HL-60 (cell line): ENCODE measurements at regions not wholly inside any gene's neighbourhood (a gene's known extent, or its start where the extent isn't known, plus 50 kb on each side); places are given as distances from the start of the nearest gene placed in this dataset.

ENCODE experiments used
- POLR2AphosphoS5 ChIP-seq: IDR thresholded peaks from 2 replicates; pipeline ENCODE4 v1.6.1; 2012; ENCODE audit warnings: low read depth
- TF ChIP-seq, protein P1 (sequence below): IDR thresholded peaks from 2 replicates; pipeline ENCODE4 v1.6.1; 2012; ENCODE audit warnings: low read depth; ENCODE audit not compliant: insufficient replicate concordance
- TF ChIP-seq, protein P2 (sequence below): IDR thresholded peaks from one replicate; pipeline ENCODE4 v1.5.1; 2011; ENCODE audit warnings: low read length, control low read depth, inconsistent platforms; ENCODE audit not compliant: insufficient read depth

DNA sequence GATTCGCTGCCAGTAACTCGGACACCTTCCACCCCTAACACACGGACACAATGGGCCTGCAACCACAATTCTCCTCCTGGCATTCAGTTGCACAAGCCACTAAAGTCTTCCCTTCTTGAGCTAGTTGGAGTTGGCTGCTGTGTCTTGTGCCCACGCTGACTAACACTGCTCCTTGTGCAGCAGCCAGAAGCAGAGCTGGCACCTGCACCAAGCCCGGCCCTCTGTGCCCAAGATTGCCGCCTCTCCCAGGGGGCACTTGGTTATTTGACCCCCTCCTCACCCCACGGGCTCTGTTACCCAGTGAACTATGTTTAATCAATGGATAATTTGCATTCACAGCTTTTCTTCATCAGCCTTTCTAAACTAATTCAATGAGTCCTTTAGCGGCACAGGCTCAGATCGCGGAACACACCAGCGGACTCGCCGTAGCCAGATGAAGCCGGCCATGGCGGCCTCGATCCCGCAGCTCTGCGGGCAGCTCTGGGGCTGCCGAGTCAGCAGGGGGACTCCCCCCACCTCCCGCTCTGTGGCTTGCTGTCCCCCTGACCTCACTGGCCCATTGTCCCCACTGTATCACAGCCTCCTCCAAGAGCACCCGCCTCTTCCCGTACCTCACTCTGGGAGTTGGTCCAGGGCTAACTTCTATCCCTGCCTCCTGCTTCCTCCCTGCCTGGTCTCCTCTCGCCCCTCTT, 94.8 kb upstream of the AFDN start:
- TF ChIP-seq, protein P1, sequence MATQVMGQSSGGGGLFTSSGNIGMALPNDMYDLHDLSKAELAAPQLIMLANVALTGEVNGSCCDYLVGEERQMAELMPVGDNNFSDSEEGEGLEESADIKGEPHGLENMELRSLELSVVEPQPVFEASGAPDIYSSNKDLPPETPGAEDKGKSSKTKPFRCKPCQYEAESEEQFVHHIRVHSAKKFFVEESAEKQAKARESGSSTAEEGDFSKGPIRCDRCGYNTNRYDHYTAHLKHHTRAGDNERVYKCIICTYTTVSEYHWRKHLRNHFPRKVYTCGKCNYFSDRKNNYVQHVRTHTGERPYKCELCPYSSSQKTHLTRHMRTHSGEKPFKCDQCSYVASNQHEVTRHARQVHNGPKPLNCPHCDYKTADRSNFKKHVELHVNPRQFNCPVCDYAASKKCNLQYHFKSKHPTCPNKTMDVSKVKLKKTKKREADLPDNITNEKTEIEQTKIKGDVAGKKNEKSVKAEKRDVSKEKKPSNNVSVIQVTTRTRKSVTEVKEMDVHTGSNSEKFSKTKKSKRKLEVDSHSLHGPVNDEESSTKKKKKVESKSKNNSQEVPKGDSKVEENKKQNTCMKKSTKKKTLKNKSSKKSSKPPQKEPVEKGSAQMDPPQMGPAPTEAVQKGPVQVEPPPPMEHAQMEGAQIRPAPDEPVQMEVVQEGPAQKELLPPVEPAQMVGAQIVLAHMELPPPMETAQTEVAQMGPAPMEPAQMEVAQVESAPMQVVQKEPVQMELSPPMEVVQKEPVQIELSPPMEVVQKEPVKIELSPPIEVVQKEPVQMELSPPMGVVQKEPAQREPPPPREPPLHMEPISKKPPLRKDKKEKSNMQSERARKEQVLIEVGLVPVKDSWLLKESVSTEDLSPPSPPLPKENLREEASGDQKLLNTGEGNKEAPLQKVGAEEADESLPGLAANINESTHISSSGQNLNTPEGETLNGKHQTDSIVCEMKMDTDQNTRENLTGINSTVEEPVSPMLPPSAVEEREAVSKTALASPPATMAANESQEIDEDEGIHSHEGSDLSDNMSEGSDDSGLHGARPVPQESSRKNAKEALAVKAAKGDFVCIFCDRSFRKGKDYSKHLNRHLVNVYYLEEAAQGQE = no peak
- TF ChIP-seq, protein P2, sequence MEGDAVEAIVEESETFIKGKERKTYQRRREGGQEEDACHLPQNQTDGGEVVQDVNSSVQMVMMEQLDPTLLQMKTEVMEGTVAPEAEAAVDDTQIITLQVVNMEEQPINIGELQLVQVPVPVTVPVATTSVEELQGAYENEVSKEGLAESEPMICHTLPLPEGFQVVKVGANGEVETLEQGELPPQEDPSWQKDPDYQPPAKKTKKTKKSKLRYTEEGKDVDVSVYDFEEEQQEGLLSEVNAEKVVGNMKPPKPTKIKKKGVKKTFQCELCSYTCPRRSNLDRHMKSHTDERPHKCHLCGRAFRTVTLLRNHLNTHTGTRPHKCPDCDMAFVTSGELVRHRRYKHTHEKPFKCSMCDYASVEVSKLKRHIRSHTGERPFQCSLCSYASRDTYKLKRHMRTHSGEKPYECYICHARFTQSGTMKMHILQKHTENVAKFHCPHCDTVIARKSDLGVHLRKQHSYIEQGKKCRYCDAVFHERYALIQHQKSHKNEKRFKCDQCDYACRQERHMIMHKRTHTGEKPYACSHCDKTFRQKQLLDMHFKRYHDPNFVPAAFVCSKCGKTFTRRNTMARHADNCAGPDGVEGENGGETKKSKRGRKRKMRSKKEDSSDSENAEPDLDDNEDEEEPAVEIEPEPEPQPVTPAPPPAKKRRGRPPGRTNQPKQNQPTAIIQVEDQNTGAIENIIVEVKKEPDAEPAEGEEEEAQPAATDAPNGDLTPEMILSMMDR = no peak
- TF ChIP-seq POLR2AphosphoS5 = no peak
